Activated naive CD8-positive, alpha-beta T cell treated with anti-CD3 and anti-CD28 coated beads, Interleukin-2, amount 10 ng/mL, durations not matched to agents 7 days and 5 days (primary cell): ENCODE measurements at regions not wholly inside any gene's neighbourhood (a gene's known extent, or its start where the extent isn't known, plus 50 kb on each side); places are given as distances from the start of the nearest gene placed in this dataset.

Experiments
- ATAC-seq: fragments of 150-1000 bp; cut with Tn5 transposase; one replicate; pipeline ENCODE4 v1.10.0; 2021; ENCODE audit warnings: low read depth, moderate library complexity
- POLR2A ChIA-PET: fragments of 350-600 bp; sonication (Branson Sonifier 250); formaldehyde crosslinking; loops from one replicate; lab custom pipeline; 2021; ENCODE audit warnings: antibody characterized with exemption; lab: Charles Lee
- DNase-seq: peaks from one replicate; pipeline ENCODE4 v3.0.0; 2021
- H3K27ac Mint-ChIP-seq: one replicate; pipeline ENCODE4 v1.8.0; 2022; ENCODE audit warnings: mild to moderate bottlenecking, mixed read lengths
- H3K27me3 Mint-ChIP-seq: one replicate; pipeline ENCODE4 v1.8.0; 2022; ENCODE audit warnings: mild to moderate bottlenecking, moderate library complexity, mixed read lengths
- H3K36me3 Mint-ChIP-seq: one replicate; pipeline ENCODE4 v1.8.0; 2021; ENCODE audit warnings: mild to moderate bottlenecking, mixed read lengths
- H3K4me1 Mint-ChIP-seq: one replicate; pipeline ENCODE4 v1.8.0; 2021; ENCODE audit warnings: mixed read lengths
- H3K4me3 Mint-ChIP-seq: one replicate; pipeline ENCODE4 v1.8.0; 2022; ENCODE audit warnings: mild to moderate bottlenecking, moderate library complexity, mixed read lengths
- H3K9me3 Mint-ChIP-seq: one replicate; pipeline ENCODE4 v1.8.0; 2021; ENCODE audit warnings: mixed read lengths

DNA sequence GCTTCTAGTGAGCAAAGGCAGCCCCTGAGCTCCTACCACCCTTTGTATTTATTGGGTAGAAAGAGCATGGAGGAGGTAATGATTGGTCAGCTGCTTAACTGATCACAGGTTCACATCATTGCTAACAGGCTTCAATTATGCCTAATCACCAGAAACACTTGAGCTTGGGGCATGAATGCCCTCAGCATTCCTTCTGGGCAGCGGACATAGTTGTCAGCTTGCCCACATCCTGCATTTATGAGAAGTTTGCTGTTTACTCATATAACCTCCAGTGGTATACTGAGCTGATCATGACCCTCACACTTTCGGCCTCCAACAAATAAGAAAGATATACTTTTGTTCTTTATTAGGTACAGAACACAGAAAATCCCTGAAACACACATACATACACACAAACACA, 140.3 kb upstream of the ODAD2 start:
- H3K27me3 Mint-ChIP-seq, result no peaks in the 10 kb centered on the region
- peaks cover 29% of the 10 kb centered on the region for H3K36me3 Mint-ChIP-seq
- H3K9me3 Mint-ChIP-seq, result peaks cover 16% of the 10 kb centered on the region

DNA sequence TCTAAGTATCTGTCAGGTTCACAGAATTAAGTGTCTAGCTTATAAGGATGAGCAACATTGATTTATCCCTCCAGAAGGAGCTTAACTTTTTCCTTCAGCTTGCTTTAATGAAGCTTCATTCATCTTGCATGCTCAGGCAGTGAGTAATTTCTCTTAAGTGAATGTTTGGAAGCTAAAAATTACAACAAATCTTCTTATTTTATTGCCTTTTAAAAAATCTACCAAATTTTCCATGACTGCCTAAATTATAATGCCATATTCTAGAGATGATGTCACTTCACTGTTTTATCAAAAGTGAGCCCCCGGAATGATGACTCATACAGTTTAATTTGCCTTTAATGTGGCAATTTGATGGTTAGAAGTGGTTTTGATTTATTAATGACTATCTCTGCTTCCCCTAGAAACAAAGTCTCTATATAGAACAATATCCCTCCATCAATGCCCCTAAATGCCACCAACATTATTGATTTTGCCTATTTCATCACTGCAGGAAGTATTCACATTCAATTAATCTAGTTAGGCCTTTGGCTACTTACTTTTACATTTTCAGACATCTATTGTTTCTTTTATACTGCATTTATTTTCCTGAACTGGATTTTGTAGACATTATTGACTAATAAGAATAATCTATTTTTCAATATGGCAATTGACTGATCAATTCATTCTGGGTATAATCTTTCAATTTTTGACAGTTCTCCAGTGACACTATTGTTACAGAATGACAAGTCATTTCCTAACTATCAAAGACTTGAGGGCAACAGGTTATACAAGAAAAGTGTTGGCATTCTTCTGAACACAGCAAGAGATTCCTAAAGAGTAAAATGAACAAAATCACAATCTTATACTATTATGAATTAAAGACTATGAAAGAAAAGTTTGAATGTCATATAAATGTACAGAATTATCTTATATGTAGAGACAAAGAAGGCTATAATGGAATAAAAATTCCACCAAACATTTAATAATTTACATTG, 139.3 kb upstream of the ODAD2 start:
- Mint-ChIP-seq H3K27ac (no peak overlapping the region), H3K9me3 (peaks cover 18% of the 10 kb centered on the region), H3K36me3 (peaks cover 31% of the 10 kb centered on the region), H3K4me1 (no peaks in the 10 kb centered on the region), H3K27me3 (no peaks in the 10 kb centered on the region), H3K4me3 (no peak overlapping the region)
- DNase-seq (no peak), ATAC-seq (no peak)
- POLR2A ChIA-PET, result no interaction called here

More for the DNA sequence above, 140.3 kb upstream of the ODAD2 start:
- ATAC-seq (no peak), DNase-seq (no peak)
- Mint-ChIP-seq H3K4me1 (no peaks in the 10 kb centered on the region), H3K27ac (no peak overlapping the region), H3K4me3 (no peak overlapping the region)
- POLR2A ChIA-PET, result no interaction called here

DNA sequence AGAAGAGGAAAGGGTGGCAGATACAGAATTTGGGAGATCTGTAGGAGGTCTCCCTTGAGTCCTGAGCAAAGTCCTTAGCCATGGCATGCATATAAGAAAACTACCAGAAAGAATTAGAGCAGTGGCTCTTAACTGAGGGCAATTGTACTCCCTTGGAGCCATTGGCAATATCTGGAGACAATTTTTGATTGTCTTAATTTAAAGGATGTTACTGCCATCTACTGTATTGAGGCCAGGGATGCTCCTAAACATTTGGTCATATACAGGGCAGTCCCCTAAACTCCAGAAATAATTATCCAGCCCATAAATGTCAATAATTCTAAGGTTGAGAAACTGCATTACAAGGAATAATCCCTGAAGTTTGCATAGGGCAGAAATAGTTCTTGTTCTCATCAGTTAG, 136.4 kb upstream of the ODAD2 start:
- Mint-ChIP-seq H3K4me1 (no peaks in the 10 kb centered on the region), H3K9me3 (peaks cover 19% of the 10 kb centered on the region), H3K4me3 (no peak overlapping the region), H3K36me3 (peaks cover 37% of the 10 kb centered on the region), H3K27me3 (no peaks in the 10 kb centered on the region), H3K27ac (no peak overlapping the region)
- DNase-seq (no peak), ATAC-seq (no peak)
- POLR2A ChIA-PET, result no interaction called here

DNA sequence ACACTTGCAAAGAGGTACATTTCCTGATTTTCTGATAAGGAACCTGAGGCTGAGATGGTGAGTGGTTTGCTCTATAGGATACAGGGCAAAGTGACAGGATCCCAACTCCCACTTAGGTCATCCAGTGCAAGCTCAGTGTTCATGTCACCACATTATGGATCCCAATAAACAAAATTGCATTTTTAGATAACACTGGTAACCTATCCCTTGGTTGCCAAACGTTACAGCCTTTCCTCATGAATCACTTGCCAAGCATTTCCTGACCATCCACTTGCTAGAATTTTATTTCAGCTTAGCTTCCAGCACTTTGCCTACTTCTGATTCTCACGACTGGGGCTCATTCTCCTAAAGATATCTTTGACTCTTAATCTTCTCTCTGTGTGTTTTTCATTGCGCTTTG, 131.4 kb upstream of the ODAD2 start:
- Mint-ChIP-seq H3K4me1 (peaks cover 3% of the 10 kb centered on the region), H3K27me3 (no peaks in the 10 kb centered on the region), H3K27ac (no peak overlapping the region), H3K4me3 (no peak overlapping the region), H3K36me3 (peaks cover 40% of the 10 kb centered on the region), H3K9me3 (peaks cover 17% of the 10 kb centered on the region)
- POLR2A ChIA-PET, result no interaction called here
- DNase-seq (no peak), ATAC-seq (no peak)

DNA sequence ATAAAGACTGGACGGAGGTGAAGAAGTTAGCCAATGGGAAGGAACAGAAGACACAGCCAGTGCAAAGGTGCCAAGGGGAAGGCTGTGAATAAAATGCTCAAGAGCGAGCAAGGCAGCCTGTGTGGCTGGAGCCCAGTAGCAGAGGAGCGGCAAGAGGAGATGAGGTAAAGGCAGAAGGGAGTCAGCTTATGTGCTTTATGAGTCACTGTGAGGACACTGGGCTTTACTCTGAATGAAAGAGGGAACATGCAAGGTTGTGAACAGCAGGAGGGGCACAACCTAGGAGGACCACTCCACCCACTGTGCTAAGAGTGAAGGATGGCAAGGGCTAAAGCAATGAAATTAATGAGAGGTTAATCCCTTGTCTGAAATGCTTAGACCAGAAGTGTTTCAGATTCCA, 129.0 kb upstream of the ODAD2 start:
- no peak overlapping the region for H3K4me3 Mint-ChIP-seq
- peaks cover 41% of the 10 kb centered on the region for H3K36me3 Mint-ChIP-seq
- no peak overlapping the region for H3K27ac Mint-ChIP-seq

DNA sequence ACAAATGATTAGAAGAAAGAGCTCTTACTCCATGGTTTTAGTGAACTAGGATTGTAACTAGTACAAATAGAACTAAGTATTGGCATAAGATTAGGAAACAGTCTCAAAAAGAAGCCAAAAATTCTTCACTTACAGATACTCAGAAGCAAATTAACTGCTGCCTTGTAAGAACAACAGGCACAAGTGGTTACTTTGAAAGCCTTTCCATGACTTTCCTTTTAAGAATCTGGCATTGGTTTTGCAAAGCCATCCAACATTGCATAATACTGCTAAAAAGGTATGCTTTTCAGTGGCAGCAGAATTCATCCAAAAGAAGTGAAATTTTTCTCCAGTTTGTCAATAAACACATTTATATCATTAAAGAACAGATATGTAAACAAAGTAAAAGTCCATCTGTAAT, 126.8 kb upstream of the ODAD2 start:
- Mint-ChIP-seq H3K9me3 (peaks cover 14% of the 10 kb centered on the region), H3K27me3 (no peaks in the 10 kb centered on the region), H3K36me3 (peaks cover 42% of the 10 kb centered on the region), H3K4me3 (no peak overlapping the region), H3K4me1 (peaks cover 8% of the 10 kb centered on the region), H3K27ac (no peak overlapping the region)
- ATAC-seq (no peak), DNase-seq (no peak)
- POLR2A ChIA-PET, result no interaction called here

More for the DNA sequence above, 129.0 kb upstream of the ODAD2 start:
- POLR2A ChIA-PET, result no interaction called here
- H3K27me3 Mint-ChIP-seq, result no peaks in the 10 kb centered on the region
- peaks cover 5% of the 10 kb centered on the region for H3K4me1 Mint-ChIP-seq
- peaks cover 14% of the 10 kb centered on the region for H3K9me3 Mint-ChIP-seq
- no peak for DNase-seq
- no peak for ATAC-seq

DNA sequence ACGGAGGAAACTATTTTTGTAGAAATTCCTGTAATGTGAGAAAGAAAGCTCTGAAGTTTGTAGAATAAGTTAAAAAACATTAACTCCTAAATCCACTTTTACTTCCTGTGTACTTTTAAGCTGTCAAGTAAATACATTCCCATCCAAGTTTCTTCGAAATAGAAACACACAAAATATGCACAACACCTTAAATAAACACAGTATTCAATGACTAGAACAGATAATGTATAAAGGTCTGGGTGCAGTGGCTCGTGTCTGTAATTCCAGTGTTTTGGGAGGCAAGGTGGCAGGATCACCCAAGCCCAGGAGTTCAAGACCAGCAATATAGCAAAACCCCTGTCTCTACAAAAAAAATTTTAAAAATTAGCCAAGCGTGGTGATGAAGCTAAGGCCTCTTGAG, 121.9 kb upstream of the ODAD2 start:
- Mint-ChIP-seq H3K4me3 (no peak overlapping the region), H3K36me3 (peaks cover 31% of the 10 kb centered on the region), H3K27ac (no peak overlapping the region), H3K4me1 (peaks cover 17% of the 10 kb centered on the region), H3K9me3 (no peaks in the 10 kb centered on the region), H3K27me3 (no peaks in the 10 kb centered on the region)
- ATAC-seq (no peak), DNase-seq (no peak)
- POLR2A ChIA-PET, result no interaction called here

DNA sequence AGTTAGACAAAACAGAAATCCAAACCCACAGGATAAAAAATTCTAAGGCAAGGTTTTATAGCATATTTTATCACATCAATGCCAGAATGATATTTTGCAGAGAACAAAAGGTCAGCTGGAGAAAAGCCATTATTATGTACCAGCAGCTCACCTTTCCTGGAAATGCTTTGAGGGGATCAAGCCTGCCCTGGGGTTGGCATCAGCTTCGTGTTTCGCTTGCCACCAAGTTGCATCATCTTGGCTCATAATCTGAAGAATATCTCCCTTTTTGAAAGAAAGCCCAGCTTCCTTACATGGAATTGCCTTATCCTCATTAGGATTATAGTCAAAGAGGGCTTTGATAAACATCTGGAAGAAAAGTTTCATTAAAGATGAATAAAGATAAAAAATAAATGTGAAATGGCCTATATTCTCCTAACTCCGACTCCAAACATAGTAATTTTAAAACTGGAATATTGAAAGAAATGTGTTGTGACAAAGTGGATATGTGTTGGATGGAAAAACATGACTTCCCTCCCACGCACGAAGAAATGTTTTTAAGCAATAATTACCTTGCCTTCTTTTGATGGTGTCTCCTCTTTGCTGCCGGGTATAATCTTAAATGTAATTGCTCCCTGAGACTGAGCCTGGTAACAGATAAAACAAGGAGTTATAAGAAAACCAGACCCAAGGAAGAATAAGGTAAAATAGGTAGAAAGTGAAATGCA, 121.3 kb upstream of the ODAD2 start:
- Mint-ChIP-seq H3K4me3 (no peak overlapping the region), H3K27ac (no peak overlapping the region), H3K27me3 (no peaks in the 10 kb centered on the region), H3K9me3 (no peaks in the 10 kb centered on the region), H3K4me1 (peaks cover 17% of the 10 kb centered on the region), H3K36me3 (peaks cover 30% of the 10 kb centered on the region)
- ATAC-seq (no peak), DNase-seq (no peak)
- POLR2A ChIA-PET, result no interaction called here

DNA sequence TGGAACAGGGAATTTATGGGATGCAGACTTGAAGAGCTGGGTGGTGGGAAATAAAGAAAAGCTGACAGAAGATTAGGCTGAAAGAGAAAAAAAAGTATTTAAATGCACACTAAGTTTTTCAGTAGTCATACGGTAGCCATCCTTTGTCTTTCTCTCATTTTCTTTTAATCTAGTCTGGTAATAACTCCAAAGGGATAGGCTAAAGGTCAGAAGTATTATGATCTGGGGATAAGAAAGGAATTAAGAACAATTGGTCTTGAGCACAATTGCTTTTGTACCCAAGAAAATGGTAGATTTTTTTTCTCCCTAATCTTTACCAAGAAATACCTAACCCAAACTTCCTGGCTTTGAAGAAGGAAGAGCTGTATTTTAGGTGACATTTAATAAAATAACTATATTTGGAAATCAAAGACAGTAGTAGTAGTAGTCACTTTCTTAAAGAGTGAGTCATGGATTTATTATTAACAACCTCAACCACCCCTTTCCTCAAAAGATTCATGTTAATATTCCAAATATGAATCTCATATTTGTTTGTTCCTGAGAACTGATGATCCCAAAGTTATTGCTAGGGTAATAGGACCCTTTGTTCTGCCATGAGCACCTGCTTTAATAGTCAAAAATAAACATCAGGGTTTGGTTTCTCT, 120.2 kb upstream of the ODAD2 start:
- no peak for DNase-seq
- peak overlapping the region; percentile 37 for H3K27ac Mint-ChIP-seq
- H3K36me3 Mint-ChIP-seq, result peaks cover 32% of the 10 kb centered on the region
- no peak for ATAC-seq
- peak overlapping the region; percentile 40 for H3K4me3 Mint-ChIP-seq
- no peaks in the 10 kb centered on the region for H3K27me3 Mint-ChIP-seq
- H3K4me1 Mint-ChIP-seq, result peaks cover 15% of the 10 kb centered on the region
- POLR2A ChIA-PET, result no interaction called here
- no peaks in the 10 kb centered on the region for H3K9me3 Mint-ChIP-seq

DNA sequence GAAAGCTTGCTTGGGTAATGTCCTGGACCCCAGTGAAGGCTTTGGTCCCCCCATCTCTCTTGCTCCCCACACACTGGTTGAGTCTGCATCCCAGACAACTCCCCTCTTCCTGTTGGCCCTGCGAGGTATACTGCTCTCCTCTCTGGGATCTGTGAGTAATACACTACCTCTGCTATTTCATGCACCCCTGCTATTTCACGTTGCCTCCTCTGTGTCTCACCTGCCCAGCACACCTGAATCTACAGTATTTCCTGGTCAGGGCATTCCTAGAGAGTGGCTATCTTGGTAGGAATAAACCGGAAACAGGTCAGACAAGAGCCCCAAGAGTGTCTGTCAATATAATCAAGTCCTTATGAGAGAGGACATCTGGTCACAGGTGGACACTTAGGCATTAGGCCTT, 114.3 kb upstream of the ODAD2 start:
- no peaks in the 10 kb centered on the region for H3K27me3 Mint-ChIP-seq
- H3K36me3 Mint-ChIP-seq, result peaks cover 11% of the 10 kb centered on the region
- no peaks in the 10 kb centered on the region for H3K4me1 Mint-ChIP-seq
- POLR2A ChIA-PET, result no interaction called here
- H3K9me3 Mint-ChIP-seq, result no peaks in the 10 kb centered on the region
- DNase-seq, result no peak
- H3K27ac Mint-ChIP-seq, result no peak overlapping the region
- ATAC-seq, result no peak
- H3K4me3 Mint-ChIP-seq, result no peak overlapping the region

DNA sequence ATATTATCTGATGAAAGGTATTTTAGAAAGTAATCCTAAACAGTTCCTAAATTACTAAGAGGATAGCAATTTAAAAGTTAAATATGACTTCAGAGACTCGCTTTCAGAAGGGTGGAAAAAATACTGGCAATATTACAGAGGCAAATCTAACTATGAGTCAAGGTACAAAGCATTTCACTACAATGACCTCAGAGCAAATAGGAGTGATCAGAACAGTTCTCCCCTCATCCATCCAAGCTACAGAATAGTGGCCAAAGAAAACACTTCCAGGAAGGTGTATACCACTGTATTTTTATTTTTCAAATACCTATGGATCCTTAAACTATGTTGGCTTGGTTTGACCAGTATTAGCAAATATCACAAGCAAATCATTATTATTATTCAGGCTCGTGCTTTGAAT, 112.8 kb upstream of the ODAD2 start:
- Mint-ChIP-seq H3K9me3 (no peaks in the 10 kb centered on the region), H3K36me3 (peaks cover 11% of the 10 kb centered on the region), H3K4me1 (no peaks in the 10 kb centered on the region), H3K27ac (no peak overlapping the region), H3K27me3 (no peaks in the 10 kb centered on the region), H3K4me3 (no peak overlapping the region)
- DNase-seq (no peak), ATAC-seq (no peak)
- POLR2A ChIA-PET, result no interaction called here

DNA sequence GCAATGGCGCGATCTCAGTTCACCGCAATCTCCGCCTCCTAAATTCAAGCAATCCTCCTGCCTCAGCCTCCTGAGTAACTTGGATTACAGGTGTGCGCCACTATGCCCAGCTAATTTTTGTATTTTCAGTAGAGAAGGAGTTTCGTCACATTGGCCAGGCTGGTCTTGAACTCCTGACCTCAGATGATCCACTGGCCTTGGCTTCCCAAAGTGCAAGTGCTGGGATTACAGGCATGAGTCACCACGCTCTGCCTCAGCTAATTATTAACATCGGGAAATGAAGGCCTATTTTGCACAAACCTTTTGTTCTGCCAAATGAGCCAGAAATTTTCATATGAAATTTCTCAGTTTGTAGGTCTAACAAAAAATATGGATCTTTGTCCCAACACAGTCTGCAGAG, 106.7 kb upstream of the ODAD2 start:
- H3K36me3 Mint-ChIP-seq, result peaks cover 11% of the 10 kb centered on the region
- no peak for ATAC-seq
- no peaks in the 10 kb centered on the region for H3K4me1 Mint-ChIP-seq
- DNase-seq, result no peak
- peaks cover 2% of the 10 kb centered on the region for H3K9me3 Mint-ChIP-seq
- POLR2A ChIA-PET, result no interaction called here
- H3K27ac Mint-ChIP-seq, result no peak overlapping the region
- no peaks in the 10 kb centered on the region for H3K27me3 Mint-ChIP-seq
- no peak overlapping the region for H3K4me3 Mint-ChIP-seq

DNA sequence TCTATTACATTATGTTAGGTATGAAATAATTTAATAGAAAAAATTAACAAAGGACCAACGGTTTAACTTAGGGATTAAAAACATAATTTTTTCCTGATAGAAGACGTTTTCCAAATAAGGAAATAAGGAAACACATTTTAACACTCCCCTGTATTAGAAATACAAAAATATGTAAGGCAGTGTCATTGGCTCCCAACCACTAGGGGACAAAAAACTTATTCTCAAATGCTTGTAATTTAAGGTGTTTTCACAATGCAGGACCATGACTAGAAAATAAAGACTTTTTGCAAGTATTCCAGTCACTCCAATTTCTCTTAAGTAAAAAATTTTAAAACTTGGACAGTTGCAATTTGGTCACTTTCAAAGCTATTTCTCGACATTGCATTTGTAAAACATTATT, 98.8 kb upstream of the ODAD2 start:
- H3K4me1 Mint-ChIP-seq, result no peaks in the 10 kb centered on the region
- H3K9me3 Mint-ChIP-seq, result no peaks in the 10 kb centered on the region
- POLR2A ChIA-PET, result no interaction called here
- H3K27me3 Mint-ChIP-seq, result no peaks in the 10 kb centered on the region
- DNase-seq, result no peak
- H3K27ac Mint-ChIP-seq, result no peak overlapping the region
- H3K36me3 Mint-ChIP-seq, result peaks cover 2% of the 10 kb centered on the region
- ATAC-seq, result no peak
- no peak overlapping the region for H3K4me3 Mint-ChIP-seq
